OCI-LY1 (cell line): ENCODE measurements at regions not wholly inside any gene's neighbourhood (a gene's known extent, or its start where the extent isn't known, plus 50 kb on each side); places are given as distances from the start of the nearest gene placed in this dataset.

Experiments
- H2AFZ ChIP-seq: fragments of 200-600 bp; sonication (generic), shearing (Covaris generic); 2 replicates; pipeline ENCODE4 v1.6.0; 2014; ENCODE audit warnings: antibody characterized with exemption, mild to moderate bottlenecking, low read length
- H3F3A ChIP-seq: fragments of 200-600 bp; sonication (generic), shearing (Covaris generic); 2 replicates; pipeline ENCODE4 v1.6.0; 2014; ENCODE audit warnings: mild to moderate bottlenecking, antibody characterized with exemption, low read length, moderate library complexity; ENCODE audit not compliant: insufficient read depth
- H3K27ac ChIP-seq: fragments of 200-600 bp; sonication (generic); 2 replicates; pipeline ENCODE4 v1.5.1; 2014; ENCODE audit warnings: low read length, mixed run types, mild to moderate bottlenecking, low read depth; ENCODE audit not compliant: poor library complexity, severe bottlenecking
- H3K27me3 ChIP-seq: fragments of 200-600 bp; sonication (generic); 2 replicates; pipeline ENCODE4 v1.6.0; 2014; ENCODE audit warnings: antibody characterized with exemption, mild to moderate bottlenecking, low read length, moderate library complexity; ENCODE audit not compliant: insufficient read depth
- H3K36me3 ChIP-seq: fragments of 200-600 bp; sonication (generic); 2 replicates; pipeline ENCODE4 v1.6.1; 2014; ENCODE audit warnings: mild to moderate bottlenecking, antibody characterized with exemption, low read length, moderate library complexity, mixed read lengths; ENCODE audit not compliant: insufficient read depth
- H3K4me1 ChIP-seq: fragments of 200-600 bp; sonication (generic); 2 replicates; pipeline ENCODE4 v1.5.1; 2014; ENCODE audit warnings: mild to moderate bottlenecking, low read length, moderate library complexity; ENCODE audit not compliant: insufficient read depth, severe bottlenecking
- H3K4me2 ChIP-seq: fragments of 200-600 bp; sonication (generic), shearing (Covaris generic); 2 replicates; pipeline ENCODE4 v1.6.1; 2014; ENCODE audit warnings: low read length
- H3K4me3 ChIP-seq: fragments of 200-600 bp; sonication (generic); 2 replicates; pipeline ENCODE4 v1.5.1; 2014; ENCODE audit warnings: low read length, low read depth, mild to moderate bottlenecking, mixed read lengths; ENCODE audit not compliant: poor library complexity, severe bottlenecking
- H3K79me2 ChIP-seq: fragments of 200-600 bp; shearing (Covaris generic); 2 replicates; pipeline ENCODE4 v1.6.1; 2016; ENCODE audit warnings: mixed run types, low read length, mixed read lengths; ENCODE audit not compliant: insufficient read depth
- H3K9ac ChIP-seq: fragments of 200-600 bp; sonication (generic), shearing (Covaris generic); 2 replicates; pipeline ENCODE4 v1.6.1; 2014; ENCODE audit warnings: mild to moderate bottlenecking, low read length, mixed read lengths
- H3K9me2 ChIP-seq: fragments of 200-600 bp; sonication (generic), shearing (Covaris generic); 2 replicates; pipeline ENCODE4 v1.6.1; 2014; ENCODE audit warnings: low read depth, mild to moderate bottlenecking, low read length, mixed read lengths
- H3K9me3 ChIP-seq: fragments of 200-600 bp; shearing (Covaris generic); 2 replicates; pipeline ENCODE4 v1.6.1; 2014; ENCODE audit warnings: low read length, mixed read lengths
- H4K20me1 ChIP-seq: fragments of 200-600 bp; sonication (generic), shearing (Covaris generic); 2 replicates; pipeline ENCODE4 v1.6.0; 2016; ENCODE audit warnings: mild to moderate bottlenecking, low read length; ENCODE audit not compliant: insufficient read depth
- EZH2 ChIP-seq: fragments of 200-600 bp; sonication (generic), shearing (Covaris generic); IDR thresholded peaks from 2 replicates; pipeline ENCODE4 v1.8.0; 2017; ENCODE audit warnings: borderline replicate concordance, mixed run types, mild to moderate bottlenecking, antibody characterized with exemption, low read length, moderate library complexity, mixed read lengths
- TF ChIP-seq, protein P1 (sequence below): fragments of 200-600 bp; sonication (generic), shearing (Covaris generic); IDR thresholded peaks from 2 replicates; pipeline ENCODE4 v1.5.1; 2017; ENCODE audit warnings: mild to moderate bottlenecking, antibody characterized with exemption, low read length, moderate library complexity, mixed read lengths

DNA sequence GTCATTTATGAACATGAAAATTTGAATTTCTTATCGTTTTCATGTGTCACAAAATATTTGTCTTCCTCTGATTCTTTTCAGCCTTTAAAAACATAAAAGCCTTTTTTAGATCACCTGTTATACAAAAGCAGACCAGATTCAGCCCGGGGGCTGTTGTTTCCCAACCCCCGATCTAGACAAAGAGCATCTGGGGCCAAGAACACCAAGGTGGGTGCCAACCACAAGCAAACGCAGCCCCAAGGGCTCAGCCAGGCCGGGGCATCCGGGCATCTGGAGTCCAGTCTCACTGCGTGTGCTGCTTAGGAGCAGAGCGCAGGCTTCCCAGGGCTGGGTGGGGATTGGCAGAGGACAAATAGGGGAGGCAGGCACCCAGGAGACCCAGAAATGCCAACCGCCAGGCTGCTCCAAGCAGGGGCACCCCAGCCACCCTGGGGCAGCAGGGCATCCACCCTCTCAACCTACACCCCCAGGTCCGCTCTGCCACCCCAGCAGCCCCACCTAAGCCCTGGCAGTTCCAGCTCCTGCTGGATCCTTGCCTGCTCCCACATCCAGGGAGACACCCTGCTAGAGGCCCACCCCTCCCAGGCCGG, 78.0 kb downstream of the HMX1 start:
- no peaks in the 10 kb centered on the region for H3K79me2 ChIP-seq
- no peaks in the 10 kb centered on the region for H3K9me2 ChIP-seq
- no peak overlapping the region for H2AFZ ChIP-seq
- no peaks in the 10 kb centered on the region for H3F3A ChIP-seq
- no peak overlapping the region for H3K4me3 ChIP-seq
- H3K4me2 ChIP-seq, result no peak overlapping the region
- H3K36me3 ChIP-seq, result no peaks in the 10 kb centered on the region
- H3K27ac ChIP-seq, result no peak overlapping the region
- no peak overlapping the region for H3K9ac ChIP-seq
- H4K20me1 ChIP-seq, result no peaks in the 10 kb centered on the region
- H3K4me1 ChIP-seq, result no peaks in the 10 kb centered on the region
- H3K27me3 ChIP-seq, result no peaks in the 10 kb centered on the region
- TF ChIP-seq EZH2, result no peak
- TF ChIP-seq, protein P1, sequence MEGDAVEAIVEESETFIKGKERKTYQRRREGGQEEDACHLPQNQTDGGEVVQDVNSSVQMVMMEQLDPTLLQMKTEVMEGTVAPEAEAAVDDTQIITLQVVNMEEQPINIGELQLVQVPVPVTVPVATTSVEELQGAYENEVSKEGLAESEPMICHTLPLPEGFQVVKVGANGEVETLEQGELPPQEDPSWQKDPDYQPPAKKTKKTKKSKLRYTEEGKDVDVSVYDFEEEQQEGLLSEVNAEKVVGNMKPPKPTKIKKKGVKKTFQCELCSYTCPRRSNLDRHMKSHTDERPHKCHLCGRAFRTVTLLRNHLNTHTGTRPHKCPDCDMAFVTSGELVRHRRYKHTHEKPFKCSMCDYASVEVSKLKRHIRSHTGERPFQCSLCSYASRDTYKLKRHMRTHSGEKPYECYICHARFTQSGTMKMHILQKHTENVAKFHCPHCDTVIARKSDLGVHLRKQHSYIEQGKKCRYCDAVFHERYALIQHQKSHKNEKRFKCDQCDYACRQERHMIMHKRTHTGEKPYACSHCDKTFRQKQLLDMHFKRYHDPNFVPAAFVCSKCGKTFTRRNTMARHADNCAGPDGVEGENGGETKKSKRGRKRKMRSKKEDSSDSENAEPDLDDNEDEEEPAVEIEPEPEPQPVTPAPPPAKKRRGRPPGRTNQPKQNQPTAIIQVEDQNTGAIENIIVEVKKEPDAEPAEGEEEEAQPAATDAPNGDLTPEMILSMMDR, result no peak
- no peaks in the 10 kb centered on the region for H3K9me3 ChIP-seq

DNA sequence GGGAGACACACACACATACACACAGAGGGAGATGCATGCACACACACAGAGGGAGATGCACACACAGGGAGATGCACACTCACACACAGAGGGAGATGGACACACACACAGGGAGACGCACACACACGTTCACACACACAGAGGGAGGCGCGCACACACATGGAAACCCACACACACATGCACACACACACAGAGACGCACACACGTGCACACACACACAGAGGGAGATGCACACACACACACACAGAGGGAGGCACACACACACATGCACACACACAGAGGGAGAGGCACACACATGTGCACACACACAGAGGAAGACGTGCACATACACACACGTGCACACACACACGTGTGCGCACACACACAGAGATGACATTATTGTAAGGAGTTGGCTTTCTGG, 79.1 kb downstream of the HMX1 start:
- H3K79me2 ChIP-seq, result no peaks in the 10 kb centered on the region
- no peaks in the 10 kb centered on the region for H3F3A ChIP-seq
- H3K4me1 ChIP-seq, result no peaks in the 10 kb centered on the region
- no peak for TF ChIP-seq EZH2
- TF ChIP-seq, protein P1, result no peak
- H3K9me3 ChIP-seq, result no peaks in the 10 kb centered on the region
- H3K9ac ChIP-seq, result no peak overlapping the region
- H4K20me1 ChIP-seq, result no peaks in the 10 kb centered on the region
- H3K36me3 ChIP-seq, result no peaks in the 10 kb centered on the region
- H3K9me2 ChIP-seq, result no peaks in the 10 kb centered on the region
- H2AFZ ChIP-seq, result no peak overlapping the region
- no peak overlapping the region for H3K4me2 ChIP-seq
- H3K27me3 ChIP-seq, result no peaks in the 10 kb centered on the region
- H3K4me3 ChIP-seq, result no peak overlapping the region
- H3K27ac ChIP-seq, result no peak overlapping the region

DNA sequence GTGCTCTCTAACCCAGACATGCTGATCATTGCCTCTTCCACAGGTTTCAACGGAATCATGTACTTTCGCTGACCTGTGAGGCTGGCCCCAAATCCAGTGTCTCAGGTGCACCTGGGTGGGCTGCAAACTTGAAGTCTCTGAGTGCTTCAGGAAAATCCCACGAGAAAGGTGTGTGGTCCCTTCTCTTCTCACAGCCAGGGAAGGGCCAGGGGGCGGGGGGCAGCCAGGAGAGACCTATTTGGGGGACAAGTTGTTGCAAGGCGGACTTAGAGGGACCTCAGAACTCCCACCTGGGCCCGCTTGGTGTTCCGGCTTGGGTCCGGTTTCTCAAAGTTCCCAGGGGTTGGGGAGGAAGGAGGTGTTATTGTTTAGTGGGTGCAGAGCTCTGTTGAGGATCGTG, 80.0 kb downstream of the HMX1 start:
- TF ChIP-seq, protein P1, result no peak
- TF ChIP-seq EZH2, result no peak
- no peaks in the 10 kb centered on the region for H3K79me2 ChIP-seq

More for the DNA sequence above, 80.0 kb downstream of the HMX1 start:
- no peak overlapping the region for H3K4me3 ChIP-seq
- no peaks in the 10 kb centered on the region for H3K27me3 ChIP-seq
- no peak overlapping the region for H3K9ac ChIP-seq
- H3K4me2 ChIP-seq, result no peak overlapping the region
- H3F3A ChIP-seq, result no peaks in the 10 kb centered on the region
- H2AFZ ChIP-seq, result no peak overlapping the region
- no peak overlapping the region for H3K27ac ChIP-seq
- H3K4me1 ChIP-seq, result no peaks in the 10 kb centered on the region
- H4K20me1 ChIP-seq, result no peaks in the 10 kb centered on the region
- no peaks in the 10 kb centered on the region for H3K9me3 ChIP-seq
- H3K36me3 ChIP-seq, result no peaks in the 10 kb centered on the region
- no peaks in the 10 kb centered on the region for H3K9me2 ChIP-seq
